ENCODE measurements at regions not wholly inside any gene's neighbourhood (a gene's known extent, or its start where the extent isn't known, plus 50 kb on each side); places are given as distances from the start of the nearest gene placed in this dataset.
A peak's percentile ranks its signal among the peaks of the same experiment; 100 is the strongest.

DNA sequence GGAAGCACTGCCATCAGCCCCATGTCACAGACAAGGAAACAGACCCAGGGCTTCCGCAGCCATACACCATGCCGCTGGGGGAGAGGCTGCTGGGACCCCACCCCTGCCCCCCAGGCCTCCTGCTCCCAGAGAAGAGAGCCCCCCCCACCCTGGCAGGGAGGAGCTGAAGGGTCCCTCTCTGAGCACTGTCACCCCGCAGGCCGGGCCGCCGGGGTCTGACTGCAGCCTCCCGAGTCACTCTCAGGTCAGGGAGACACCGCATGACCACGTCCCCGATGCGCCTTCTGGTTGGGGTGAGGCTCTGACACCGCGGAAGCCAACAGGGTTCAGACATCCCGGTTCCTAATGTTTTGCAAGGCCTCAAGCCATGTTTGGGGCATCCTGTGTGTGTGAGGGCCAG, 102.3 kb downstream of the SIK1 start:
- TF ChIP-seq POLR2AphosphoS5 (IDR thresholded peaks at IDR 0.05) = no peak
- TF ChIP-seq, protein P1, sequence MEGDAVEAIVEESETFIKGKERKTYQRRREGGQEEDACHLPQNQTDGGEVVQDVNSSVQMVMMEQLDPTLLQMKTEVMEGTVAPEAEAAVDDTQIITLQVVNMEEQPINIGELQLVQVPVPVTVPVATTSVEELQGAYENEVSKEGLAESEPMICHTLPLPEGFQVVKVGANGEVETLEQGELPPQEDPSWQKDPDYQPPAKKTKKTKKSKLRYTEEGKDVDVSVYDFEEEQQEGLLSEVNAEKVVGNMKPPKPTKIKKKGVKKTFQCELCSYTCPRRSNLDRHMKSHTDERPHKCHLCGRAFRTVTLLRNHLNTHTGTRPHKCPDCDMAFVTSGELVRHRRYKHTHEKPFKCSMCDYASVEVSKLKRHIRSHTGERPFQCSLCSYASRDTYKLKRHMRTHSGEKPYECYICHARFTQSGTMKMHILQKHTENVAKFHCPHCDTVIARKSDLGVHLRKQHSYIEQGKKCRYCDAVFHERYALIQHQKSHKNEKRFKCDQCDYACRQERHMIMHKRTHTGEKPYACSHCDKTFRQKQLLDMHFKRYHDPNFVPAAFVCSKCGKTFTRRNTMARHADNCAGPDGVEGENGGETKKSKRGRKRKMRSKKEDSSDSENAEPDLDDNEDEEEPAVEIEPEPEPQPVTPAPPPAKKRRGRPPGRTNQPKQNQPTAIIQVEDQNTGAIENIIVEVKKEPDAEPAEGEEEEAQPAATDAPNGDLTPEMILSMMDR (IDR thresholded peaks at IDR 0.05) = no peak
- TF ChIP-seq EP300 (IDR thresholded peaks at IDR 0.05) = no peak
- TF ChIP-seq POLR2A (IDR thresholded peaks at IDR 0.05) = no peak
- no CpG with 5 or more reads among the region's 14 CpGs for WGBS, 2 donors (ENCODE audit: low coverage in 1 of 2)
- Histone ChIP-seq H3K9me3 (no peaks in the 10 kb centered on the region), H3K36me3 (no peaks in the 10 kb centered on the region), H3K4me1 (peaks cover 0 to 13% (median 0%) of the 10 kb centered on the region in 3 donors), H3K27ac (no peak overlapping the region), H3K4me3 (no peak overlapping the region), H3K27me3 (no peaks in the 10 kb centered on the region)
- no peak for ATAC-seq

DNA sequence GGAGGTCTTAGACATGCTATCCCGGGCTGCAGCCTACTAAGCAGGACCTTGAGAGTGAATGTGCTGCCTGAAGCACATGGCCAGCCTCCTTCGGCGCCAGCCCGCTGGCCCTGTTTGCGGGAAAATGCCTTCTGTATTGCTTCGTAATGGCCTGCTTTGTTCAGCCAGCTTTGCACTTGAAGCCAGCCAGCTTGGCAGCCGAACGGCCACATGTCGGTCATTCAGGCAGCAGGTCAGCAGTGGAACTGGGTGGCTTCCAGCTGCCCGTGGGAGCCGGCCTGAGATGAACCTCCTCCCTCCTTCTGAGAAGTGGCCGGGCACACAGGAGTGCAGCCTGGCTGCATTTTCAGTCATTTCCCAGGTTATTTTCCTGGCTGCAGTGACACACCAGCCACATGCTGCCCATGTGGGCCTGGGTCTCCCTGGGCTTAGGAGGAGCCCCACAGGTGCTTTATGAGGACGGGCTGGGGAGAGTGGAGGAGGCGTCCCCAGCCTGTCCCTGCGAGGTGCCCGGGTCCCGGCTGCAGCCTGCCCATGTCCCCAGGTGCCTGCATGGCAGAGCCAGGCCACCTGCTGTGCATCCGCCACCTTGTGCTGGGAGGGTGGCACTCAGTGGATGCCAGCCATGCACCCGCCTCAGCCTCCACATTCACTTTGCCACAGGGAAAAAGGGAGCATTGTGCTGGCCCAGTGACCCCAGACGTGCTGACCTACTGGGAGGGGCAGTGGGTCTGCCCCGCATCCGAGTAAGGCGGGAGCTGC, 103.5 kb downstream of the SIK1 start:
- TF ChIP-seq POLR2AphosphoS5 (IDR thresholded peaks at IDR 0.05) = peak; percentile 36
- TF ChIP-seq, protein P1 (IDR thresholded peaks at IDR 0.05) = no peak
- H3K4me3 ChIP-seq = no peak overlapping the region
- no peak overlapping the region for H3K27ac ChIP-seq
- no peaks in the 10 kb centered on the region for H3K36me3 ChIP-seq
- H3K9me3 ChIP-seq = peaks cover 0 to under 1% (median 0%) of the 10 kb centered on the region in 3 donors
- H3K27me3 ChIP-seq = peaks cover 5% of the 10 kb centered on the region
- peak; percentile 50 for ATAC-seq
- WGBS, 2 donors (ENCODE audit: low coverage in 1 of 2) = 57% methylated on average over 9 of the region's 23 CpGs; no CpG with 5 or more reads in 1 of the 2 donors
- H3K4me1 ChIP-seq = peaks cover 0 to 13% (median 0%) of the 10 kb centered on the region in 3 donors

DNA sequence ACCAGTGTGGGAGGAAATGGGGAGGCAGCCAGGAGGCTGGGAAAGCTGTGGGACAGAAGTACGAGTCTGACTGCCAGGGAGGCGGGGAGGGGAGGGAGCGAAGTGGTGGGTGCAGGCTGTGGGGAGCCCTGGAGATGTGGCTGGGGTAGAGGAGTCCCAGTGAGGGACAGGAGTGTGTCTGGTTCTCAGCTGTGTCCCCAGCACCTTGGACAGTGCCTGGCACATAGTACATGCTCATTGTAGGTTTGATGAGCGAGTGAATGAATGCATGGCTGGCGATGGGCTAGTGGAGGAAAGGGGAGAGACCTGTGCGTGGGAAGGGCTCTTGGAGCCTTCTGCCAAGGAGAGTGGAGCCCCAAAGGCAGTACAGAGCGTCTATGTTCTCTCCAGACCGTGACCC, 104.1 kb downstream of the SIK1 start:
- Histone ChIP-seq H3K36me3 (no peaks in the 10 kb centered on the region), H3K4me1 (peaks cover 0 to 13% (median 0%) of the 10 kb centered on the region in 3 donors), H3K27me3 (peaks cover 11% of the 10 kb centered on the region), H3K27ac (no peak overlapping the region), H3K4me3 (no peak overlapping the region), H3K9me3 (peaks cover 0 to 7% (median 0%) of the 10 kb centered on the region in 3 donors)
- 80 to 89% methylated on average over 1 to 4 of the region's 8 CpGs for WGBS, 2 donors (ENCODE audit: low coverage in 1 of 2)
- no peak for ATAC-seq
- TF ChIP-seq POLR2A (IDR thresholded peaks at IDR 0.05) (no peak), POLR2AphosphoS5 (IDR thresholded peaks at IDR 0.05) (no peak), EP300 (IDR thresholded peaks at IDR 0.05) (no peak)
- TF ChIP-seq, protein P1 (IDR thresholded peaks at IDR 0.05) = no peak

DNA sequence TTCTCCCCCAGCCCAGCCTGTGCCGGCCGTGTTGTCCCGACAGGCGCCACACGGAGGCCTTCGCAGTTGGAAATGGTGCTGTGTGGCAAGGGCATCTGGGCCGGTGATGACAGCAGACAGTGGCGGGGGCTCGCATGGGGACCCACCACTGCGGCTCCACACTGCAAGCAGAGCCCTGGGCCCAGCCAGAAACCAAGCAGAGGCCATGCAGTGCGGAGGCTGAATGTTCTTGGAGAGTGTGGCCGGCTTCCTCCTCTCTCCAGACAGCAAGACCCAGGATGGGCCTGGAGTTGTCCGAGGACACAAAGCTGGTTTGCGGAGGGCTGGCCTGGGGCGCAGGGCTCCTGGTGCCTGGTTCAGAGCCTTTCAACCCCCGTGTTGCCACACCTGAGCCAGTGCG, 104.6 kb downstream of the SIK1 start:
- H3K27me3 ChIP-seq = peaks cover 15% of the 10 kb centered on the region
- H3K9me3 ChIP-seq = peaks cover 0 to 9% (median 0%) of the 10 kb centered on the region in 3 donors
- H3K27ac ChIP-seq = no peak overlapping the region
- TF ChIP-seq POLR2AphosphoS5 (IDR thresholded peaks at IDR 0.05) (no peak), POLR2A (IDR thresholded peaks at IDR 0.05) (no peak), EP300 (IDR thresholded peaks at IDR 0.05) (no peak)
- TF ChIP-seq, protein P1 (IDR thresholded peaks at IDR 0.05) = no peak
- ATAC-seq = no peak
- no peak overlapping the region for H3K4me3 ChIP-seq
- no peaks in the 10 kb centered on the region for H3K36me3 ChIP-seq
- peaks cover 0 to 13% (median 0%) of the 10 kb centered on the region in 3 donors for H3K4me1 ChIP-seq
- no CpG with 5 or more reads among the region's 17 CpGs for WGBS, 2 donors (ENCODE audit: low coverage in 1 of 2)

DNA sequence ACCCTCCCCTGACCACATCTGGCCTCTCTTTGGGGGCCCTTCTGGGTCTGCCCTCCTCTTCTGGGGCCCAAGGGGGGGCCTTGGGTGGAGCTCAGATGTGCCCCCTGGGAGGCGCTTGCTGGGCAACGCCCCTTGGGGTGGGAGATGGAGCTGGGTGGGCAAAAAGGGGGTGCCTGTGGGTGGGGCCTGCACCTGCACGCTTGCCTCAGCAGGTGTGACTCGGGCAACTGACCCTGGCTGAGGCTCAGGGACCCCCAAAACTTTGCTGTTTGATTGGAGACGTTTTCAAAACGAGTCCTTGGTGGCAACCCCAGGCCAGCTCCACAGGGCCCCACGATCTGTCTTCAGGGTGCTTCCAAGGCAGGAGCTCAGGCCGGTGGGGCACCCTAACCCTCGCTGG, 105.3 kb downstream of the SIK1 start:
- no peak overlapping the region for H3K4me3 ChIP-seq
- no peak for TF ChIP-seq EP300 (IDR thresholded peaks at IDR 0.05)
- TF ChIP-seq, protein P1 (IDR thresholded peaks at IDR 0.05) = no peak
- no peak for TF ChIP-seq POLR2AphosphoS5 (IDR thresholded peaks at IDR 0.05)
- TF ChIP-seq POLR2A (IDR thresholded peaks at IDR 0.05) = no peak
- no peaks in the 10 kb centered on the region for H3K36me3 ChIP-seq
- peaks cover 0 to 13% (median 0%) of the 10 kb centered on the region in 3 donors for H3K4me1 ChIP-seq
- H3K27me3 ChIP-seq = peaks cover 18% of the 10 kb centered on the region
- H3K27ac ChIP-seq = no peak overlapping the region
- 80% methylated on average over 1 of the region's 9 CpGs; no CpG with 5 or more reads in 1 of the 2 donors for WGBS, 2 donors (ENCODE audit: low coverage in 1 of 2)
- peaks cover 0 to 14% (median 0%) of the 10 kb centered on the region in 3 donors for H3K9me3 ChIP-seq
- ATAC-seq = no peak
